ENCODE measurements at regions not wholly inside any gene's neighbourhood (a gene's known extent, or its start where the extent isn't known, plus 50 kb on each side); places are given as distances from the start of the nearest gene placed in this dataset.

DNA sequence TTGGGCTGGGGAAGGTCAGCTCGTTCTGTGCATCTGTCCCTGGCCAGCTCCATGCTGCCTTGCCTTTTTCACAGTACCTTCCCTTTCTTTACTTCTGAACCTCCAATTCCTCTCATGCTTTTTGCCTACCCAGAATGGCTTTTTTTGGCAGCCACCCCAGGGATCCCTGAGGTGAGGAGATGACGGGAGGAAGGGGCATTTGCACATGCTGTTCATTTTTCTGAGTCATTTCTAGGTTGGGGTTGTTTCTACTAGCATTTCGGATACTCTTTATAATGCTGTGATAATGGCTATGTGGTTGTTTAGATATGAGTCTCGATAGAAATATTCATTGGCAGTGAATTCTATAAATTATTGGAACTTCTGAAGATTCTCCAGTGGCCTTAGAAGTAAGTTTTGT is 415.1 kb upstream of the FZD8 start:
- WGBS, 2 donors: 57 to 69% methylated on average over 4 of the region's 4 CpGs
- Histone ChIP-seq H3K27ac (ENCODE audit: low read depth in 2 of 2, low read length in 1 of 2) (no peak overlapping the region), H3K36me3 (ENCODE audit: control insufficient read depth in 2 of 2, insufficient read depth in 2 of 2, low read length in 1 of 2) (no peaks in the 10 kb centered on the region), H3K4me1 (ENCODE audit: control insufficient read depth in 2 of 2, insufficient read depth in 2 of 2, low read length in 1 of 2) (no peaks in the 10 kb centered on the region), H3K27me3 (ENCODE audit: control insufficient read depth in 1 of 2, insufficient read depth in 2 of 2, low read length in 2 of 2) (peaks cover 0 to 3% of the 10 kb centered on the region in 2 donors), H3K9me3 (ENCODE audit: control insufficient read depth in 2 of 2, insufficient read depth in 1 of 2, low read depth in 1 of 2, low read length in 1 of 2) (no peaks in the 10 kb centered on the region), H3K4me3 (ENCODE audit: low read depth in 1 of 2, low read length in 2 of 2) (no peak overlapping the region)

DNA sequence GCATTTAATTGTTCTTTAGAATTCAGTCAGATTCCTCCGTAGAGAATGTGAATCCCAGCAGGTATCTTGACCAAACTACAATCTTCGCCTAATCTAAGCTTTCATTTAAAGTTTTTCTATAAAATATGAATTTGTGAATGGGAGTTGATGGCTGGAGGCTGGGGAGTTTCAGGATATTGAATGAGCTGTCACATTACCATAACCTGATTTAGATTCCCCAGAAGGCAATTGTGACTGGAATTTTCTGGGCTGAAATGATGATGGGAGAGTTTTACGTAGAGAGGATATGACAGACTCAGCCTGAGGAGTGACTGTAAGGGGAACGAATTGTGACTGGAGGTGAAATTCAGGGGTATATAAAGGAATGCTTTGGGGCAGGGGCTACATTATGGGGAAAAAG is 411.7 kb upstream of the FZD8 start:
- WGBS, 2 donors: 89 to 91% methylated on average over 4 of the region's 4 CpGs
- Histone ChIP-seq H3K27ac (ENCODE audit: low read depth in 2 of 2, low read length in 1 of 2) (no peak overlapping the region), H3K4me3 (ENCODE audit: low read depth in 1 of 2, low read length in 2 of 2) (no peak overlapping the region), H3K36me3 (ENCODE audit: control insufficient read depth in 2 of 2, insufficient read depth in 2 of 2, low read length in 1 of 2) (no peaks in the 10 kb centered on the region), H3K27me3 (ENCODE audit: control insufficient read depth in 1 of 2, insufficient read depth in 2 of 2, low read length in 2 of 2) (peaks cover 0 to 3% of the 10 kb centered on the region in 2 donors), H3K9me3 (ENCODE audit: control insufficient read depth in 2 of 2, insufficient read depth in 1 of 2, low read depth in 1 of 2, low read length in 1 of 2) (no peaks in the 10 kb centered on the region), H3K4me1 (ENCODE audit: control insufficient read depth in 2 of 2, insufficient read depth in 2 of 2, low read length in 1 of 2) (no peaks in the 10 kb centered on the region)

DNA sequence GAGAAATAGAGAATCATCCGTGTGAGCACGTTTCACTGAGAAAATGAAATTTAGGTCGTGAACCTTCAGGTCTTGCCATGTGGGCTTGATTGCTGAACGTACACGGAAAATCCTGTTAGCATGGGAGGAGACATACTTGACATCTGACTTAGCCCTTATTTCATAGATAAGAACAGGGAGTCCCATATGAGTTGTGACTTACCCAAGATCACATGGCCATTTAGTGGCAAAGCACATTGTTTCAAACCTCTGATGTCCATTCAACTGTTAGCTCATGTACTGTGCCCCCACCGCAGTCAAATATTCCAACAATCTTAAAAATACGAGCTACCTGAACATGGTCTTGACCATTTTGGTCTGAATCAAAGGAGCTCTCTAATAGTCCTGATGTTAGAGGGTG is 411.2 kb upstream of the FZD8 start:
- H3K36me3 ChIP-seq (ENCODE audit: control insufficient read depth in 2 of 2, insufficient read depth in 2 of 2, low read length in 1 of 2): no peaks in the 10 kb centered on the region
- no peak overlapping the region for H3K27ac ChIP-seq (ENCODE audit: low read depth in 2 of 2, low read length in 1 of 2)
- no peaks in the 10 kb centered on the region for H3K4me1 ChIP-seq (ENCODE audit: control insufficient read depth in 2 of 2, insufficient read depth in 2 of 2, low read length in 1 of 2)
- 91% methylated on average over 7 of the region's 7 CpGs for WGBS, 2 donors
- no peaks in the 10 kb centered on the region for H3K9me3 ChIP-seq (ENCODE audit: control insufficient read depth in 2 of 2, insufficient read depth in 1 of 2, low read depth in 1 of 2, low read length in 1 of 2)
- no peak overlapping the region for H3K4me3 ChIP-seq (ENCODE audit: low read depth in 1 of 2, low read length in 2 of 2)
- H3K27me3 ChIP-seq (ENCODE audit: control insufficient read depth in 1 of 2, insufficient read depth in 2 of 2, low read length in 2 of 2): peaks cover 0 to 3% of the 10 kb centered on the region in 2 donors

DNA sequence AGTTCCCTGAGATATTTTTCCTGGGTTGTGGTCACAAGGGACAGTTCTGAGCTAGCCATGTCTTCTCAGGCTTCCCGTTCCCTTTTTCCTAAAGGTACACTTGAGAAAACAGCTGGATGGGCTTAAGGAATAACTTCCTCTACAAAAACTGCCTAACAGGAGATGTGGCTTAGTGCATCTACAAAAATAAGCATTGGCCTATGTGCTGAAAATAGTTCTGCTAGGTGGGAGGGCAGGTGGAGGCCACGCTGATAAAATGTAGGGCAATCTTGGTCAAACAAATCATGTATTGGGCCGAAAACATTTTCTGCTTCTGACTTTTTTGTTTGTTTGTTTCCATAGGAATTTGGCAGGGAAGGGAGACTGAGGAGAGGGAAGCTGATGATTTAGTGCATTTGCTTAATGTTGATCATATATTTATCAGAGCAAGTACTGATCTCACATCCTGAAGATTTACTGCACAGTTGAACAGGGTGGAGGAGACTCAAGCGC is 409.4 kb upstream of the FZD8 start:
- no peak overlapping the region for H3K4me3 ChIP-seq (ENCODE audit: low read depth in 1 of 2, low read length in 2 of 2)
- no peaks in the 10 kb centered on the region for H3K4me1 ChIP-seq (ENCODE audit: control insufficient read depth in 2 of 2, insufficient read depth in 2 of 2, low read length in 1 of 2)
- H3K36me3 ChIP-seq (ENCODE audit: control insufficient read depth in 2 of 2, insufficient read depth in 2 of 2, low read length in 1 of 2): no peaks in the 10 kb centered on the region
- WGBS, 2 donors: 68 to 70% methylated on average over 4 of the region's 4 CpGs
- no peak overlapping the region for H3K27ac ChIP-seq (ENCODE audit: low read depth in 2 of 2, low read length in 1 of 2)
- H3K9me3 ChIP-seq (ENCODE audit: control insufficient read depth in 2 of 2, insufficient read depth in 1 of 2, low read depth in 1 of 2, low read length in 1 of 2): no peaks in the 10 kb centered on the region
- no peaks in the 10 kb centered on the region for H3K27me3 ChIP-seq (ENCODE audit: control insufficient read depth in 1 of 2, insufficient read depth in 2 of 2, low read length in 2 of 2)

DNA sequence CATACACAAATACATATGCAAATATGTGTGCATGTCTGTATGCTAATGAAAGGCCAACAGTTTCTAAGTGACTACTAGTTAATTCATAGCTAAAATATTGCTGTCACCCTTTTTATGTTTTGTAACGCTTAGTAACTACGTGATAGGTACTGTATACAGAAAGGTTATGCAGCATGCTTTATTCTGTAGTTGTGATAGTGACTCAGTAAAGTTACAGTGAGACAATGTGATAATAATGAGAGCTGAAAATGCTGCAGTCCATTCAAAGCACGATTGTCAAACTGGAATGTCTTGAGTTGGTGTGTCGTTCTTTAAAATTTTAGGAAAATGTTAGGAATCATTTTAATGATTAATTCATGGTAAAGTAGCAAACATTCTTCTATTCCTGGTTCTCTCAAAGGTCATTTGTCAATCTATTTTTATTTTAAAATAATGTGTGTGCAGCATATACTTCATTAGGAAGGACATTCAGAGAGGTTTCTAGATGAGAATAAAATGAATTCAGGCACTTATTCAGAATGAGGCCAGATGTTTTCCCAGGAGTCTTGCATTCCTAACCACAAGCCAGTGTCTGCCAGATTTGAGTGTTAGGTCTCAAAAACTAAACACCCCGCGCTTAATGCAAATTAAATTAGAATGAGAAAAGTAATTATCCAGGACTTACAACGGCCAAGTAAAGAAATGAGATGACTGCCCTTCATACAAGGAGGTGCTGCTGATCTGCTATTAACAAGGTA is 408.8 kb upstream of the FZD8 start:
- Histone ChIP-seq H3K27me3 (ENCODE audit: control insufficient read depth in 1 of 2, insufficient read depth in 2 of 2, low read length in 2 of 2) (no peaks in the 10 kb centered on the region), H3K4me3 (ENCODE audit: low read depth in 1 of 2, low read length in 2 of 2) (no peak overlapping the region), H3K9me3 (ENCODE audit: control insufficient read depth in 2 of 2, insufficient read depth in 1 of 2, low read depth in 1 of 2, low read length in 1 of 2) (no peaks in the 10 kb centered on the region), H3K36me3 (ENCODE audit: control insufficient read depth in 2 of 2, insufficient read depth in 2 of 2, low read length in 1 of 2) (no peaks in the 10 kb centered on the region), H3K4me1 (ENCODE audit: control insufficient read depth in 2 of 2, insufficient read depth in 2 of 2, low read length in 1 of 2) (no peaks in the 10 kb centered on the region), H3K27ac (ENCODE audit: low read depth in 2 of 2, low read length in 1 of 2) (no peak overlapping the region)
- 71 to 72% methylated on average over 7 of the region's 7 CpGs for WGBS, 2 donors

DNA sequence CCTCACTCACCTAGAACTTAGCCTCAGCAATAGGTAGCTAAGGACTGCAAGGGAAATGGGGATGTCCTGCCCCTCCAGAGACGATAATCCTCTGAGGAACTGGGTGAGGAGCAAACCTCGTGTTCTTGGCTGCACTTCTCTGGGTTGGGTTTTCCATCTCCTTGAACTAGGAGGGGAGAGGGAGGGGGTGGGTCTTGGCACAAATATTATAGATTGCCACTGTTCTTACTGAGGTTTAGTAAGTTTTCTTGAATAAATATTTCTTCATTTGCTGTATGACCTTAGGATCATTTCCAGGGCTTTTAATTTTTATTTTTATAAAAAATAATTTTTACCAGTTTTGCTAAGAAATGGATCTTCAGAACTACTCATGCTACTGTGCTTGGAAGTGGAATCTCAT is 406.7 kb upstream of the FZD8 start:
- Histone ChIP-seq H3K9me3 (ENCODE audit: control insufficient read depth in 2 of 2, insufficient read depth in 1 of 2, low read depth in 1 of 2, low read length in 1 of 2) (no peaks in the 10 kb centered on the region), H3K36me3 (ENCODE audit: control insufficient read depth in 2 of 2, insufficient read depth in 2 of 2, low read length in 1 of 2) (no peaks in the 10 kb centered on the region), H3K4me1 (ENCODE audit: control insufficient read depth in 2 of 2, insufficient read depth in 2 of 2, low read length in 1 of 2) (no peaks in the 10 kb centered on the region), H3K27ac (ENCODE audit: low read depth in 2 of 2, low read length in 1 of 2) (no peak overlapping the region), H3K4me3 (ENCODE audit: low read depth in 1 of 2, low read length in 2 of 2) (no peak overlapping the region), H3K27me3 (ENCODE audit: control insufficient read depth in 1 of 2, insufficient read depth in 2 of 2, low read length in 2 of 2) (no peaks in the 10 kb centered on the region)
- 72 to 78% methylated on average over 2 of the region's 2 CpGs for WGBS, 2 donors

DNA sequence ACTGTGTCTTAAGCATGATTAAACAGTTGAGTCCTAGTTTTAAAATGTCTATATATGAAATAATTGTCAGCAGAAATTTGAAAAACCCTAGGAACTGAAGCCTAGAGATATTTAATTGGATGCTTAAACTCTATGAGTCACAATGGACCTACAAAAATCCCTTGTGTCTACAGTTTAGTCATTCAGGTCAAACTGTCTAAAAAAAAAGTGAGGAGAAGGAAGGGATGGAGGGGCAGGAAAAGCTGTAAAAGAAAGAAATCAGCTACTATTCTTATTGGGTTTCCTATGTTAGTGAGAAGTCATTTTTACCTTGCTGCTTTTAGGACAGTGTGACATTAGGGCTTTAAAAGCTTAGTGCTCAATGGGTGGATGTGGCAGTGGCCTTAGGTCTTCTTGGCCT is 406.1 kb upstream of the FZD8 start:
- Histone ChIP-seq H3K27ac (ENCODE audit: low read depth in 2 of 2, low read length in 1 of 2) (no peak overlapping the region), H3K9me3 (ENCODE audit: control insufficient read depth in 2 of 2, insufficient read depth in 1 of 2, low read depth in 1 of 2, low read length in 1 of 2) (no peaks in the 10 kb centered on the region), H3K27me3 (ENCODE audit: control insufficient read depth in 1 of 2, insufficient read depth in 2 of 2, low read length in 2 of 2) (no peaks in the 10 kb centered on the region), H3K4me3 (ENCODE audit: low read depth in 1 of 2, low read length in 2 of 2) (no peak overlapping the region), H3K4me1 (ENCODE audit: control insufficient read depth in 2 of 2, insufficient read depth in 2 of 2, low read length in 1 of 2) (no peaks in the 10 kb centered on the region), H3K36me3 (ENCODE audit: control insufficient read depth in 2 of 2, insufficient read depth in 2 of 2, low read length in 1 of 2) (no peaks in the 10 kb centered on the region)

DNA sequence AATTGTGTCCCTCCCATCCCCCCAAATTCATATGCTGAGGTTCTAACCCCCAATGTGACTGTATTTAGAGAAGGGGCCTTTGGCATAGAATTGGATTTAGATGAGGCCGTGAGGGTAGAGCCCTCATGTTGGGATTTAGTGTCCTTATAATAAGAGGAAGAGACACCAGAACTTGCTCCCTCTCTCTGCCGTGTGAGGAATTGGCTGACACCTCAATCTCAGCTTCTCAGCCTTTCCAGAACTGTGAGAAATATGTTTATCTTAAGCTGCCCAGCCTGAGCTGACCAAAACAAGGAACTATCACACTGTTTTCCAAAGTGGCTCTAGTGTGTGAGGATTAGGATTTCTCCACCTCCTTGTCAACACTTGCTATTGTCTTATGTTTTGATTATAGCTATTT is 400.0 kb upstream of the FZD8 start:
- H3K4me1 ChIP-seq (ENCODE audit: control insufficient read depth in 2 of 2, insufficient read depth in 2 of 2, low read length in 1 of 2): no peaks in the 10 kb centered on the region
- no peaks in the 10 kb centered on the region for H3K36me3 ChIP-seq (ENCODE audit: control insufficient read depth in 2 of 2, insufficient read depth in 2 of 2, low read length in 1 of 2)
- H3K27me3 ChIP-seq (ENCODE audit: control insufficient read depth in 1 of 2, insufficient read depth in 2 of 2, low read length in 2 of 2): no peaks in the 10 kb centered on the region
- H3K4me3 ChIP-seq (ENCODE audit: low read depth in 1 of 2, low read length in 2 of 2): no peak overlapping the region
- peaks cover 0 to 2% of the 10 kb centered on the region in 2 donors for H3K9me3 ChIP-seq (ENCODE audit: control insufficient read depth in 2 of 2, insufficient read depth in 1 of 2, low read depth in 1 of 2, low read length in 1 of 2)
- no peak overlapping the region for H3K27ac ChIP-seq (ENCODE audit: low read depth in 2 of 2, low read length in 1 of 2)
- WGBS, 2 donors: 81 to 86% methylated on average over 2 of the region's 2 CpGs

DNA sequence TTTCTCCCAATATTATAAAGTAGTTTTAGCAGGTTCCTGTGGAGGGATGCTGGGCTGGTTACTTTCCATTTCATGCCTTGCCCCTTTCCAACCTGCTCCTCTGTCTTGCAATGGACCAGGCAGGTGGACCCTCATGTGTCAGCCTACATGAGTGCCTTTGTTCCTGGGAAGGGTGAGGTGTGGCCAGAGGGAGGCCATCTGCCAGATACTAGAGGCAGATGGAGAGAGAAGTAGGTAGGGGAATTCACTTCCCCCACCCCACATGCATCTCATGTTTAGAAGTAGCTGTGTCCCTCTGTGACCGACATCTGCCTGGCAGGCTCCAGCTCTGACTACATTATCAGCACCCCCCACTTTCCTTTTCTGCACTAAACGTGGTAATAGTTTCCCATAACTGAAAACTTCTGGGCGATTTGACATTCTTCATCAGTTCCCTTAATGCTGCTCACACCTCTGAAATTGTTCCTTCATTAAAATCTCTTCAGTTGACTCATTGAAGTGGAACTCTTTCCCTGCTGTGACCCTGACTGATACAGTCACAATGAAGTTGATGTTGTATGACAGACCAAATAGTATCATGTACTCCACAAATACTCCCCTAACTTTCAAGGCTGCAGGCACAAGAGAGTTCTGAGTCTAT is 396.3 kb upstream of the FZD8 start:
- 72 to 73% methylated on average over 3 of the region's 3 CpGs for WGBS, 2 donors
- Histone ChIP-seq H3K4me3 (ENCODE audit: low read depth in 1 of 2, low read length in 2 of 2) (no peak overlapping the region), H3K4me1 (ENCODE audit: control insufficient read depth in 2 of 2, insufficient read depth in 2 of 2, low read length in 1 of 2) (no peaks in the 10 kb centered on the region), H3K36me3 (ENCODE audit: control insufficient read depth in 2 of 2, insufficient read depth in 2 of 2, low read length in 1 of 2) (no peaks in the 10 kb centered on the region), H3K9me3 (ENCODE audit: control insufficient read depth in 2 of 2, insufficient read depth in 1 of 2, low read depth in 1 of 2, low read length in 1 of 2) (peaks cover 0 to 2% of the 10 kb centered on the region in 2 donors), H3K27ac (ENCODE audit: low read depth in 2 of 2, low read length in 1 of 2) (no peak overlapping the region), H3K27me3 (ENCODE audit: control insufficient read depth in 1 of 2, insufficient read depth in 2 of 2, low read length in 2 of 2) (no peaks in the 10 kb centered on the region)

DNA sequence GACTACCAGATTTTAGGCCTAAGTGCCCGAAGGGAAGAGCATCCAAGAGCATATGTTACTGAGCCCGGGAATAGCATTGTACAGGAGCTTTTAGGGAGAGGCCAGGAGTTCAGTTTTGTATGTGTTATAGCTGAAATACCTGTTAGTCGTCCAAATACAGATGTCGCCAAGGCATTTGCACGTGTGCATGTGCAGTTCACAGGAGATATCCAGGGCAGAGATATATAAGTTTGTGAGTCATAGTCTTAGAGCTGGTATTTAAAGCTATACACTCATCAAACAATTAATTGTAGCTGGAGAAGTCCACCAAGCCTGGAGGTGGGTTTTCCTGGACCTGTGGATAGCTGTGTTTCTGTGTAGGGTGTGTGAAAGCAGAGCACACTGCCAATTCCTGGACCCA is 394.0 kb upstream of the FZD8 start:
- 74 to 76% methylated on average over 5 of the region's 5 CpGs for WGBS, 2 donors
- Histone ChIP-seq H3K27ac (ENCODE audit: low read depth in 2 of 2, low read length in 1 of 2) (no peak overlapping the region), H3K36me3 (ENCODE audit: control insufficient read depth in 2 of 2, insufficient read depth in 2 of 2, low read length in 1 of 2) (no peaks in the 10 kb centered on the region), H3K4me3 (ENCODE audit: low read depth in 1 of 2, low read length in 2 of 2) (no peak overlapping the region), H3K4me1 (ENCODE audit: control insufficient read depth in 2 of 2, insufficient read depth in 2 of 2, low read length in 1 of 2) (no peaks in the 10 kb centered on the region), H3K9me3 (ENCODE audit: control insufficient read depth in 2 of 2, insufficient read depth in 1 of 2, low read depth in 1 of 2, low read length in 1 of 2) (peaks cover 0 to 2% of the 10 kb centered on the region in 2 donors), H3K27me3 (ENCODE audit: control insufficient read depth in 1 of 2, insufficient read depth in 2 of 2, low read length in 2 of 2) (no peaks in the 10 kb centered on the region)
